GM23338 (cell line): ENCODE measurements at regions not wholly inside any gene's neighbourhood (a gene's known extent, or its start where the extent isn't known, plus 50 kb on each side); places are given as distances from the start of the nearest gene placed in this dataset.

Source experiments
- ATAC-seq: fragments of 200-7000 bp; cut with Tn5 transposase; 3 replicates; pipeline ENCODE4 v1.9.1; 2020
- DNase-seq: peaks from one replicate; pipeline ENCODE4 v3.0.0-alpha.2; 2015; ENCODE audit warnings: low spot score
- H2AFZ ChIP-seq: fragments of 200-600 bp; sonication (generic); 2 replicates; pipeline ENCODE4 v1.8.0; 2016; ENCODE audit warnings: antibody characterized with exemption, mild to moderate bottlenecking, moderate library complexity
- H3F3A ChIP-seq: fragments of 200-600 bp; sonication (generic); replicated peaks from 2 replicates; pipeline ENCODE4 v1.8.0; 2017; ENCODE audit warnings: antibody characterized with exemption, mixed run types, low read depth
- H3K27ac ChIP-seq: fragments of 200-600 bp; sonication (generic); 2 replicates; pipeline ENCODE4 v1.6.1; 2016; ENCODE audit warnings: low read depth
- H3K27me3 ChIP-seq: fragments of 200-600 bp; sonication (generic); 2 replicates; pipeline ENCODE4 v1.8.0; 2016; ENCODE audit warnings: mild to moderate bottlenecking, mixed run types, moderate library complexity; ENCODE audit not compliant: insufficient read depth
- H3K36me3 ChIP-seq: fragments of 200-600 bp; sonication (generic); 2 replicates; pipeline ENCODE4 v1.8.0; 2016; ENCODE audit warnings: mild to moderate bottlenecking; ENCODE audit not compliant: insufficient read depth
- H3K4me1 ChIP-seq: fragments of 200-600 bp; sonication (generic); 2 replicates; pipeline ENCODE4 v1.8.0; 2016; ENCODE audit warnings: mild to moderate bottlenecking, moderate library complexity; ENCODE audit not compliant: insufficient read depth
- H3K4me2 ChIP-seq: fragments of 200-600 bp; sonication (generic); 2 replicates; pipeline ENCODE4 v1.7.1; 2017; ENCODE audit warnings: mixed run types
- H3K4me3 ChIP-seq: fragments of 200-600 bp; sonication (generic); 2 replicates; pipeline ENCODE4 v1.6.1; 2016; ENCODE audit warnings: mixed run types
- H3K79me2 ChIP-seq: fragments of 200-600 bp; sonication (generic); replicated peaks from 2 replicates; pipeline ENCODE4 v1.8.0; 2017; ENCODE audit warnings: mild to moderate bottlenecking; ENCODE audit not compliant: insufficient read depth
- H3K9me2 ChIP-seq: fragments of 200-600 bp; sonication (generic); 2 replicates; pipeline ENCODE4 v1.8.0; 2017; ENCODE audit not compliant: insufficient read depth
- H4K20me1 ChIP-seq: fragments of 200-600 bp; sonication (generic); replicated peaks from 2 replicates; pipeline ENCODE4 v1.8.0; 2017; ENCODE audit warnings: mild to moderate bottlenecking; ENCODE audit not compliant: insufficient read depth
- H3K27ac Mint-ChIP-seq: 2 replicates; pipeline ENCODE4 v1.8.0; 2020; ENCODE audit warnings: inconsistent platforms, mild to moderate bottlenecking, moderate library complexity, mixed read lengths
- H3K27me3 Mint-ChIP-seq: 3 replicates; pipeline ENCODE4 v1.8.0; 2022; ENCODE audit warnings: low read depth, mild to moderate bottlenecking, moderate library complexity, mixed read lengths, inconsistent platforms; ENCODE audit not compliant: insufficient read depth, poor library complexity
- H3K36me3 Mint-ChIP-seq: 3 replicates; pipeline ENCODE4 v1.8.0; 2021; ENCODE audit warnings: low read depth, mild to moderate bottlenecking, inconsistent platforms, moderate library complexity, mixed read lengths
- H3K4me1 Mint-ChIP-seq: 3 replicates; pipeline ENCODE4 v1.8.0; 2020; ENCODE audit warnings: mild to moderate bottlenecking, inconsistent platforms, mixed read lengths
- H3K4me3 Mint-ChIP-seq: 3 replicates; pipeline ENCODE4 v1.8.0; 2021; ENCODE audit warnings: moderate library complexity, mild to moderate bottlenecking, inconsistent platforms, mixed read lengths
- H3K9me3 Mint-ChIP-seq: 3 replicates; pipeline ENCODE4 v1.8.0; 2020; ENCODE audit warnings: moderate library complexity, mild to moderate bottlenecking, inconsistent platforms, mixed read lengths
- CREB1 ChIP-seq: fragments of 250-450 bp; sonication (Bioruptor Pico); IDR thresholded peaks from 2 replicates; pipeline ENCODE4 v1.5.0; 2020; ENCODE audit warnings: low read depth, mild to moderate bottlenecking, moderate library complexity
- EZH2 ChIP-seq: fragments of 200-600 bp; sonication (generic); IDR thresholded peaks from one replicate; pipeline ENCODE4 v1.8.0; 2017; ENCODE audit warnings: antibody characterized with exemption, mild to moderate bottlenecking, low read depth; ENCODE audit not compliant: unreplicated experiment
- EZH2phosphoT487 ChIP-seq: fragments of 200-600 bp; sonication (generic); IDR thresholded peaks from one replicate; pipeline ENCODE4 v1.8.1; 2018; ENCODE audit warnings: antibody characterized with exemption; ENCODE audit not compliant: unreplicated experiment
- JUNB ChIP-seq: IDR thresholded peaks from one replicate; pipeline ENCODE4 v1.6.1; 2016; ENCODE audit warnings: antibody characterized with exemption; ENCODE audit not compliant: unreplicated experiment
- NANOG ChIP-seq: IDR thresholded peaks from 2 replicates; pipeline ENCODE4 v1.6.1; 2016; ENCODE audit warnings: antibody characterized with exemption, borderline replicate concordance
- POLR2AphosphoS5 ChIP-seq: IDR thresholded peaks from 2 replicates; pipeline ENCODE4 v1.6.1; 2016; ENCODE audit warnings: antibody characterized with exemption, low read depth
- STAT1 ChIP-seq: IDR thresholded peaks from one replicate; pipeline ENCODE4 v1.6.1; 2016; ENCODE audit warnings: antibody characterized with exemption; ENCODE audit not compliant: unreplicated experiment
- ZNF114 ChIP-seq: fragments of 250-450 bp; sonication (Bioruptor Pico); IDR thresholded peaks from 2 replicates; pipeline ENCODE4 v1.5.0; 2020; ENCODE audit warnings: mild to moderate bottlenecking, moderate library complexity
- ZNF331 ChIP-seq: fragments of 250-450 bp; sonication (Bioruptor Pico); IDR thresholded peaks from 2 replicates; pipeline ENCODE4 v1.5.0; 2020; ENCODE audit warnings: low read depth, mild to moderate bottlenecking, moderate library complexity
- TF ChIP-seq, protein P1 (sequence below), 2 experiments: fragments of 200-600 bp in 1 of 2; sonication (generic) in 1 of 2; conservative IDR thresholded peaks; 2 replicates each; pipeline versions ENCODE4 v1.5.1 to v1.6.1; 2016 to 2017; ENCODE audit warnings: antibody characterized with exemption in 2 of 2, low read depth in 2 of 2, mild to moderate bottlenecking in 2 of 2, moderate library complexity in 1 of 2
- TF ChIP-seq, protein P2 (sequence below): IDR thresholded peaks from one replicate; pipeline ENCODE4 v1.6.1; 2018; ENCODE audit warnings: antibody characterized with exemption; ENCODE audit not compliant: unreplicated experiment
- TF ChIP-seq, protein P3 (sequence below): IDR thresholded peaks from 2 replicates; pipeline ENCODE4 v1.6.1; 2016; ENCODE audit warnings: antibody characterized with exemption
- TF ChIP-seq, protein P4 (sequence below): fragments of 250-450 bp; sonication (Bioruptor Pico); IDR thresholded peaks from 2 replicates; pipeline ENCODE4 v1.5.0; 2020; ENCODE audit warnings: mild to moderate bottlenecking, moderate library complexity

DNA sequence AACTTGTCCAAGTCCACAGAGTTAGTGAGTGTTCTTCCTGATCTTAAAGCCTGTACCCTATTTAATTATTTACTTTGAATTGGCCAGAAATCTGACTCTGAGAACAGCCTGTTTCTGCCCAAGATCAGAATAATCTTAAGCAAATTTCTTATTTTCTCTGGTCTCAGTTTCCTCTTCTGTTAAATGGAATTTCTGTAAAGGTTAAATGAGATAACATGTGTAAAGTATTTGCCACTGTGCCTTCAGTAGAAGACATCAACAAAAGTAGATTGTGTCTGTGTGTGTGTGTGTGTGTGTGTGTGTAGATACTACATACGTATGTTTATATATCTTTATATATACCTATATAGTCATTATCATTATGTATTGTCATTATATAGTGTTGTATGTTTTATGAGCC lies 124.2 kb upstream of the FGGY start:
- Mint-ChIP-seq H3K27ac (no peak overlapping the region), H3K27me3 (no peaks in the 10 kb centered on the region), H3K36me3 (peaks cover 8% of the 10 kb centered on the region; the same call in 1 of the 3 replicates), H3K9me3 (peaks cover 5% of the 10 kb centered on the region; the same call in 2 of the 3 replicates), H3K4me1 (no peaks in the 10 kb centered on the region), H3K4me3 (no peak overlapping the region)
- Histone ChIP-seq H3K27me3 (no peaks in the 10 kb centered on the region), H3K9me2 (peaks cover 5% of the 10 kb centered on the region; the same call in 1 of the 2 replicates), H3K4me3 (no peak overlapping the region), H3F3A (no peaks in the 10 kb centered on the region), H2AFZ (no peak overlapping the region; the same call in 1 of the 2 replicates), H3K4me1 (no peaks in the 10 kb centered on the region), H3K79me2 (no peaks in the 10 kb centered on the region), H3K36me3 (peaks cover 9% of the 10 kb centered on the region; the same call in 1 of the 2 replicates), H3K27ac (no peak overlapping the region), H3K4me2 (no peak overlapping the region), H4K20me1 (no peaks in the 10 kb centered on the region)
- no peak for TF ChIP-seq EZH2phosphoT487
- no peak for TF ChIP-seq EZH2
- TF ChIP-seq JUNB: no peak
- TF ChIP-seq, protein P1, sequence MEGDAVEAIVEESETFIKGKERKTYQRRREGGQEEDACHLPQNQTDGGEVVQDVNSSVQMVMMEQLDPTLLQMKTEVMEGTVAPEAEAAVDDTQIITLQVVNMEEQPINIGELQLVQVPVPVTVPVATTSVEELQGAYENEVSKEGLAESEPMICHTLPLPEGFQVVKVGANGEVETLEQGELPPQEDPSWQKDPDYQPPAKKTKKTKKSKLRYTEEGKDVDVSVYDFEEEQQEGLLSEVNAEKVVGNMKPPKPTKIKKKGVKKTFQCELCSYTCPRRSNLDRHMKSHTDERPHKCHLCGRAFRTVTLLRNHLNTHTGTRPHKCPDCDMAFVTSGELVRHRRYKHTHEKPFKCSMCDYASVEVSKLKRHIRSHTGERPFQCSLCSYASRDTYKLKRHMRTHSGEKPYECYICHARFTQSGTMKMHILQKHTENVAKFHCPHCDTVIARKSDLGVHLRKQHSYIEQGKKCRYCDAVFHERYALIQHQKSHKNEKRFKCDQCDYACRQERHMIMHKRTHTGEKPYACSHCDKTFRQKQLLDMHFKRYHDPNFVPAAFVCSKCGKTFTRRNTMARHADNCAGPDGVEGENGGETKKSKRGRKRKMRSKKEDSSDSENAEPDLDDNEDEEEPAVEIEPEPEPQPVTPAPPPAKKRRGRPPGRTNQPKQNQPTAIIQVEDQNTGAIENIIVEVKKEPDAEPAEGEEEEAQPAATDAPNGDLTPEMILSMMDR (conservative IDR thresholded peaks at IDR 0.05; ENCODE audit: low read depth in 2 of 2): no peak
- no peak for TF ChIP-seq ZNF114
- TF ChIP-seq, protein P2, sequence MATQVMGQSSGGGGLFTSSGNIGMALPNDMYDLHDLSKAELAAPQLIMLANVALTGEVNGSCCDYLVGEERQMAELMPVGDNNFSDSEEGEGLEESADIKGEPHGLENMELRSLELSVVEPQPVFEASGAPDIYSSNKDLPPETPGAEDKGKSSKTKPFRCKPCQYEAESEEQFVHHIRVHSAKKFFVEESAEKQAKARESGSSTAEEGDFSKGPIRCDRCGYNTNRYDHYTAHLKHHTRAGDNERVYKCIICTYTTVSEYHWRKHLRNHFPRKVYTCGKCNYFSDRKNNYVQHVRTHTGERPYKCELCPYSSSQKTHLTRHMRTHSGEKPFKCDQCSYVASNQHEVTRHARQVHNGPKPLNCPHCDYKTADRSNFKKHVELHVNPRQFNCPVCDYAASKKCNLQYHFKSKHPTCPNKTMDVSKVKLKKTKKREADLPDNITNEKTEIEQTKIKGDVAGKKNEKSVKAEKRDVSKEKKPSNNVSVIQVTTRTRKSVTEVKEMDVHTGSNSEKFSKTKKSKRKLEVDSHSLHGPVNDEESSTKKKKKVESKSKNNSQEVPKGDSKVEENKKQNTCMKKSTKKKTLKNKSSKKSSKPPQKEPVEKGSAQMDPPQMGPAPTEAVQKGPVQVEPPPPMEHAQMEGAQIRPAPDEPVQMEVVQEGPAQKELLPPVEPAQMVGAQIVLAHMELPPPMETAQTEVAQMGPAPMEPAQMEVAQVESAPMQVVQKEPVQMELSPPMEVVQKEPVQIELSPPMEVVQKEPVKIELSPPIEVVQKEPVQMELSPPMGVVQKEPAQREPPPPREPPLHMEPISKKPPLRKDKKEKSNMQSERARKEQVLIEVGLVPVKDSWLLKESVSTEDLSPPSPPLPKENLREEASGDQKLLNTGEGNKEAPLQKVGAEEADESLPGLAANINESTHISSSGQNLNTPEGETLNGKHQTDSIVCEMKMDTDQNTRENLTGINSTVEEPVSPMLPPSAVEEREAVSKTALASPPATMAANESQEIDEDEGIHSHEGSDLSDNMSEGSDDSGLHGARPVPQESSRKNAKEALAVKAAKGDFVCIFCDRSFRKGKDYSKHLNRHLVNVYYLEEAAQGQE: no peak
- TF ChIP-seq NANOG: no peak
- TF ChIP-seq, protein P3, sequence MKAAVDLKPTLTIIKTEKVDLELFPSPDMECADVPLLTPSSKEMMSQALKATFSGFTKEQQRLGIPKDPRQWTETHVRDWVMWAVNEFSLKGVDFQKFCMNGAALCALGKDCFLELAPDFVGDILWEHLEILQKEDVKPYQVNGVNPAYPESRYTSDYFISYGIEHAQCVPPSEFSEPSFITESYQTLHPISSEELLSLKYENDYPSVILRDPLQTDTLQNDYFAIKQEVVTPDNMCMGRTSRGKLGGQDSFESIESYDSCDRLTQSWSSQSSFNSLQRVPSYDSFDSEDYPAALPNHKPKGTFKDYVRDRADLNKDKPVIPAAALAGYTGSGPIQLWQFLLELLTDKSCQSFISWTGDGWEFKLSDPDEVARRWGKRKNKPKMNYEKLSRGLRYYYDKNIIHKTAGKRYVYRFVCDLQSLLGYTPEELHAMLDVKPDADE: no peak
- TF ChIP-seq POLR2AphosphoS5: no peak
- TF ChIP-seq STAT1: no peak
- TF ChIP-seq, protein P4, sequence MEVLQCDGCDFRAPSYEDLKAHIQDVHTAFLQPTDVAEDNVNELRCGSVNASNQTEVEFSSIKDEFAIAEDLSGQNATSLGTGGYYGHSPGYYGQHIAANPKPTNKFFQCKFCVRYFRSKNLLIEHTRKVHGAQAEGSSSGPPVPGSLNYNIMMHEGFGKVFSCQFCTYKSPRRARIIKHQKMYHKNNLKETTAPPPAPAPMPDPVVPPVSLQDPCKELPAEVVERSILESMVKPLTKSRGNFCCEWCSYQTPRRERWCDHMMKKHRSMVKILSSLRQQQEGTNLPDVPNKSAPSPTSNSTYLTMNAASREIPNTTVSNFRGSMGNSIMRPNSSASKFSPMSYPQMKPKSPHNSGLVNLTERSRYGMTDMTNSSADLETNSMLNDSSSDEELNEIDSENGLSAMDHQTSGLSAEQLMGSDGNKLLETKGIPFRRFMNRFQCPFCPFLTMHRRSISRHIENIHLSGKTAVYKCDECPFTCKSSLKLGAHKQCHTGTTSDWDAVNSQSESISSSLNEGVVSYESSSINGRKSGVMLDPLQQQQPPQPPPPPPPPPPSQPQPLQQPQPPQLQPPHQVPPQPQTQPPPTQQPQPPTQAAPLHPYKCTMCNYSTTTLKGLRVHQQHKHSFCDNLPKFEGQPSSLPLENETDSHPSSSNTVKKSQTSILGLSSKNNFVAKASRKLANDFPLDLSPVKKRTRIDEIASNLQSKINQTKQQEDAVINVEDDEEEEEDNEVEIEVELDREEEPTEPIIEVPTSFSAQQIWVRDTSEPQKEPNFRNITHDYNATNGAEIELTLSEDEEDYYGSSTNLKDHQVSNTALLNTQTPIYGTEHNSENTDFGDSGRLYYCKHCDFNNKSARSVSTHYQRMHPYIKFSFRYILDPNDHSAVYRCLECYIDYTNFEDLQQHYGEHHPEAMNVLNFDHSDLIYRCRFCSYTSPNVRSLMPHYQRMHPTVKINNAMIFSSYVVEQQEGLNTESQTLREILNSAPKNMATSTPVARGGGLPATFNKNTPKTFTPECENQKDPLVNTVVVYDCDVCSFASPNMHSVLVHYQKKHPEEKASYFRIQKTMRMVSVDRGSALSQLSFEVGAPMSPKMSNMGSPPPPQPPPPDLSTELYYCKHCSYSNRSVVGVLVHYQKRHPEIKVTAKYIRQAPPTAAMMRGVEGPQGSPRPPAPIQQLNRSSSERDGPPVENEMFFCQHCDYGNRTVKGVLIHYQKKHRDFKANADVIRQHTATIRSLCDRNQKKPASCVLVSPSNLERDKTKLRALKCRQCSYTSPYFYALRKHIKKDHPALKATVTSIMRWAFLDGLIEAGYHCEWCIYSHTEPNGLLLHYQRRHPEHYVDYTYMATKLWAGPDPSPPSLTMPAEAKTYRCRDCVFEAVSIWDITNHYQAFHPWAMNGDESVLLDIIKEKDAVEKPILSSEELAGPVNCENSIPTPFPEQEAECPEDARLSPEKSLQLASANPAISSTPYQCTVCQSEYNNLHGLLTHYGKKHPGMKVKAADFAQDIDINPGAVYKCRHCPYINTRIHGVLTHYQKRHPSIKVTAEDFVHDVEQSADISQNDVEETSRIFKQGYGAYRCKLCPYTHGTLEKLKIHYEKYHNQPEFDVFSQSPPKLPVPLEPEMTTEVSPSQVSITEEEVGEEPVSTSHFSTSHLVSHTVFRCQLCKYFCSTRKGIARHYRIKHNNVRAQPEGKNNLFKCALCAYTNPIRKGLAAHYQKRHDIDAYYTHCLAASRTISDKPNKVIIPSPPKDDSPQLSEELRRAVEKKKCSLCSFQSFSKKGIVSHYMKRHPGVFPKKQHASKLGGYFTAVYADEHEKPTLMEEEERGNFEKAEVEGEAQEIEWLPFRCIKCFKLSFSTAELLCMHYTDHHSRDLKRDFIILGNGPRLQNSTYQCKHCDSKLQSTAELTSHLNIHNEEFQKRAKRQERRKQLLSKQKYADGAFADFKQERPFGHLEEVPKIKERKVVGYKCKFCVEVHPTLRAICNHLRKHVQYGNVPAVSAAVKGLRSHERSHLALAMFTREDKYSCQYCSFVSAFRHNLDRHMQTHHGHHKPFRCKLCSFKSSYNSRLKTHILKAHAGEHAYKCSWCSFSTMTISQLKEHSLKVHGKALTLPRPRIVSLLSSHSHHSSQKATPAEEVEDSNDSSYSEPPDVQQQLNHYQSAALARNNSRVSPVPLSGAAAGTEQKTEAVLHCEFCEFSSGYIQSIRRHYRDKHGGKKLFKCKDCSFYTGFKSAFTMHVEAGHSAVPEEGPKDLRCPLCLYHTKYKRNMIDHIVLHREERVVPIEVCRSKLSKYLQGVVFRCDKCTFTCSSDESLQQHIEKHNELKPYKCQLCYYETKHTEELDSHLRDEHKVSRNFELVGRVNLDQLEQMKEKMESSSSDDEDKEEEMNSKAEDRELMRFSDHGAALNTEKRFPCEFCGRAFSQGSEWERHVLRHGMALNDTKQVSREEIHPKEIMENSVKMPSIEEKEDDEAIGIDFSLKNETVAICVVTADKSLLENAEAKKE (CRISPR knock-in tag): no peak
- TF ChIP-seq CREB1 (CRISPR knock-in tag): no peak
- TF ChIP-seq ZNF331 (CRISPR knock-in tag): no peak
- DNase-seq (no peak), ATAC-seq (no peak)
